Activated CD8-positive, alpha-beta memory T cell treated with anti-CD3 and anti-CD28 coated beads, Interleukin-2, amount 50 U/mL, for 24 hours (primary cell): ENCODE measurements at regions not wholly inside any gene's neighbourhood (a gene's known extent, or its start where the extent isn't known, plus 50 kb on each side); places are given as distances from the start of the nearest gene placed in this dataset.

Experiments
- DNase-seq: peaks from one replicate; pipeline ENCODE4 v3.0.0-alpha.2; 2020; ENCODE audit errors: extremely low read depth

- DNase-seq: no peak
Observed at GRCh38 chr3:72401005-72401545, 447.2 kb downstream of the SHQ1 start.

DNA sequence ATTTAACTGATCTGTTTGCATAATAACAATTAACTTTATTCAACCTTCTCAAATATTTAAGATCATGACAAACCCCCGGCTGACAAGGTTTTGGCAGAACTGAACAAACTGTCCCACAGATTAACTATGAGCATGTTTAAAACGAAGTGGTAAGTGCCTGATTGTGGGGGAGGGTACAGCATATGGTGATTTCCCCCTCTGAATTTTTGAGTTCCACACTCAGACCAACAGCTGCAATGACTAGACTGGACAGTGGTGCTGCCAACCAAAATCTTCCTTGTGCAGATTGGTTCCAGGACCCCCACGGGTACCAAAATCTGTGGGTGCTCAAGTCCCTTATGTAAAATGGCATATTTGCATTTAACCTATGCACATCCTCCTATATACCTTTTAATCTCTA lies 449.5 kb downstream of the SHQ1 start:
- DNase-seq: no peak

DNA sequence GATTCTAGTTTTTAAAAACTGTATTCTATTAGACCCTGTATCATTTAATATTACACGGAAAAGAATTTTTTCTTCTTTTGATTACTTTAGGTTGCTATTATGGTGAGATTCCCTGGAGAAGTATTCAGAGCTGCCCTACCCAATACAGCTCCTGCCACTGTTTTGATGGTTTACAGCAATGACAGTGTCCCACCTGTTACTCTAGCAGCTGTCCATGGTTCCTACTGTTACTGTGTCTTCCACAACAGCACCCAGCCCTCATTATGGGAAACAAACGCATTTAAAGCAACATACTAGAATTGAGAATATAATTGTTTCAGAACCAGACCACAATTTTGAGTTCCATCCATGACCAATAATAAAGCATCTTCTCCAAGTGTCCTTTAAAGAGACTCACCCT lies 450.7 kb downstream of the SHQ1 start:
- DNase-seq: no peak

DNA sequence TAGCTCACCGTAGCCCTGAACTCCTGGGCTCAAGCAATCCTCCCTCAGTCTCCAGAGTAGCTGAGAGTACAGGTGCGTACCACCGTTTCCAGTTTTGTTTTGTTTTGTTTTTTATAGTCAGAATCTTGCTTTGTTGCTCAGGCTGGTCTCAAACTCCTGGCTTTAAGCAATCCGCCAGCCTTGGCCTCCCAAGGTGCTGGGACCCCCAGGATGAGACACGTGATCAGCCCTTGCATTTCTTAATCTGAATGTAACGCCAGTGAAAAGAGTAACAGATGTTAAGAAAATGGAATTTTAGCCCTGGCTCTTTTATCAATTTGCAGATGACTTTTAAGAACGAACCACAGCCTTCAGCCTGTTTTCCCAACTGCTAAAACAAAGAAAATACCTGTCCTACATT lies 451.3 kb downstream of the SHQ1 start:
- no peak for DNase-seq

DNA sequence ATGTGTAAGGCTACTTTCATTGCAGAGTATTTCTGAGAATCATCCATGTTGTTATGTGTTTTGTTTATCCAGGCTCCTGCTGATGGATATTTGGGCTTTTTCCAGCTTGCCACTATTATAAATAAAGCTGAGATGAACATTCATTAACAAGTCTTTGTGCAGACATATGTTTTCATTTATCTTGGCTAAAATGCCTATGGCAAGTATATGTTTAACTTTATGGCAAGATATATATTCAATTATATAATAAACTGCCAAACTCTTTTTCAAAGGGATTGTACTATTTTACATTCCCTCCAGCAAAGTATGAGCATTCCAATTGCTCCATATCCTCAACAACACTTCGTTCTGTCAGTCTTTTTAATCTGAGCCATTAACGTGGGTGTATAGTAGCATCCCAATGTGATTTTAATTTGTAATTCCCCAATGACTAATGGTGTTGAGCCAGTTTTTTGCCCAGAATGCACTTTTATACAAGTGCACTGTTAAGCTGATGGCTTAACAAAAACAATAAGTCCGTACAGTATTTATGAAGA lies 452.4 kb downstream of the SHQ1 start:
- DNase-seq: no peak

- no peak for DNase-seq
Observed at GRCh38 chr3:72393455-72393854, 454.8 kb downstream of the SHQ1 start.

- DNase-seq: no peak
Observed at GRCh38 chr3:72391659-72392058, 456.6 kb downstream of the SHQ1 start.

GRCh38 chr3:72390841-72391240 lies 457.4 kb downstream of the SHQ1 start:
- DNase-seq: no peak

DNA sequence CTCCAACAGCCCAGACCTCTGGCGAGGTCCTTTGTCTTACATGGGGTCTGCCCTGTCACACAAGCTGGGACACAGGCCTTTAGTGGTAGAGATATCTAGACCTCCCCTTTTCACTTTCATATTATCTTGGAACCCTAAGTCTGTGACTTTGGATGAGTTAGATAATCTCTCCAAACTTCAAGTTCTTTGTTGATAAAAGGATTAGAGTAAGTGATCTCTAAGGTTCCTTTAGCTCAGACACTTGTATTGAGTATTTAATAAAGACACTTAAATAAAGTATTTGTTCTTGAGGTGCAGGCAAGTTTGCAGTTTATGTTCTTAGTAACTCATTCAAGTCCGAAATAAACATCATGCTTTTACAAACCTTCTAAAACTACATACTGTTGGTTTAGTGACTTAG lies 459.6 kb downstream of the SHQ1 start:
- no peak for DNase-seq

DNA sequence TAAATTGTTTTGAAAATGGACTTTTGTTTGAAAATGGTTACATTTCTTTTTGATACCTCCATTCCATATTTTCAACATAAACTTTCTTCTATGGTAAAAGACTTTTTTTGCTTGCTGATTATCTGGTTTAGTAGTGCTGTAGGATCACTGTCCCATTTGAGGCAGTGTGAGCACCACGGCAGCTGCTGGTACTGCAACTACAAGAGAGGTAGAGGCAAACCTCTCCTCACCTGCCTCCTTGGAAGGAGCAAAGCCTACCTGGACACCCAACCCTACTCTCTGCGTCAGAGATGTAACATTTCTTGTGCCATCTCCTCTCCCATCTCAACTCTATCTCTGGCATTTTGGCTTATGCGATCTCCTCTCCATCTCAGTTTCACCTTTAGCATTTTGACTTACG lies 460.1 kb downstream of the SHQ1 start:
- no peak for DNase-seq

- DNase-seq: no peak
Observed at GRCh38 chr3:72386327-72387000, 461.8 kb downstream of the SHQ1 start.

- DNase-seq: no peak
Observed at GRCh38 chr3:72385167-72385566, 463.1 kb downstream of the SHQ1 start.

DNA sequence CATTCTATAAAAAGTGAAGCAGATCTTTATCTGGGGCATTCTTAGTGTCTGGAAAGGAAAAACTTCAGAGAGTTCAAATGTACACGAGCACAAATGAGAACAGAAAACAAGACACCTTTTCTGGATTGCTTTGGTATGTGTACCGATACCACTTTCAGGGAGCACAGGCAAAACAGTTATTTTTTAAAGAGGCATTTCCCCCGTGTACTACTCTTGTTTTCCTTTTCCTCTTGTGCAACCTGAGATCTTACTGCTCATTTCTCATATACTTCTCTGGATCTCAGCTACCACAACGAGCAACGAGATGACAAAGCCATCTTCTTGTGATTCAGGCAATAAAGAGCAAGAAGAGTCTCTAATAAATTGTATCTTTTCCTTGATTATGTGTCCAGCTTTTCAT lies 463.6 kb downstream of the SHQ1 start:
- no peak for DNase-seq

GRCh38 chr3:72383883-72384282 lies 464.4 kb downstream of the SHQ1 start:
- no peak for DNase-seq

GRCh38 chr3:72383230-72383629 lies 465.0 kb downstream of the SHQ1 start:
- no peak for DNase-seq

GRCh38 chr3:72382460-72382859 lies 465.8 kb downstream of the SHQ1 start:
- no peak for DNase-seq

- DNase-seq: no peak
Observed at GRCh38 chr3:72381584-72381983, 466.7 kb downstream of the SHQ1 start.

GRCh38 chr3:72380711-72381493 lies 467.3 kb downstream of the SHQ1 start:
- DNase-seq: no peak

DNA sequence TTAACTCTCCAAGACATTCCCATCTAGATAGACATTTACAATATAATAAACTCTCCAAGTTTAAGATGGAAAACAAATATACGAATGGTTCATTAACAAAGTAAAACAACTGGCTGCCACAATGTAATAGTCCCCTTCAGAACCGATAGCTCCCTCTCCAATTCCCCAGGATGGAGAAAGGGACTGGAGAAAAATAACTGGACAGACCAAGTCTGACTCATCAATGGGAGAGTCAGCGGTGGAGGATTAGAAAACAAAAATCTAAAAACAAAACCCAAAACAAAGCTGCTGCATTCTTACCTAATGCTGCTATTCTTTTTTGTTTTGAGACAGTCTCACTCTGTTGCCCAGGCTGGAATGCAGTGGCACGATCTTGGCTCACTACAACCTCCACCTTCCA lies 468.1 kb downstream of the SHQ1 start:
- DNase-seq: no peak

DNA sequence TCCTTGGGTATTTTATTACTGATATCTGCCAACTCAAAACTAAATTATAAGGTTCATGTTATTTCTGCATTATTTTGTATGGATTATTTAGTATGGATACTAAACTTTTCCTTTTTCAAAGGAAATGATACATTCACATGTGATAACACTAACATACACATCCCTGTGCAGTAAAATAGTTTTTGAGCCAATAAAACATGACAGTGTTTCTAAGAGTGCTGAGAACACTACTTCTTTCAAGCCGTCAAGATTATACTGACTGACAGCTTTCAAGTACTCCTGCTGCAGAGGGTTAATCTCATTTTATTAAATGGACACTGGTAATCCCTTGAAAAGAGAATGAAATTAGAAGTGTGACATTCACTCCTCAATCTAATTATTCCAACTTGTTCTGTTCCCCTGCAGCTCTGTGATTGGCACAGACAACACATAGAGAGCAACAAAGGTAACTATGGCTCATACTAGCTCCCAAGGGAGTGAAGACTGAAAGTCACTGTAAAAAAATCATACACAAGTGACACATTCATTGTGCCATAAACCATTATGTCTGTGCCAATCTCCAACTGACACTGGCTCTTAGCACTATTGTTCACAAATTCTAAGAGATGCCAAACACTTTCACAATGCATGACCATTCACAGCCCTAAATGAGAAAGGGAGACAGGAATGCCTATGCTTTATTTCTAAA lies 468.6 kb downstream of the SHQ1 start:
- no peak for DNase-seq

DNA sequence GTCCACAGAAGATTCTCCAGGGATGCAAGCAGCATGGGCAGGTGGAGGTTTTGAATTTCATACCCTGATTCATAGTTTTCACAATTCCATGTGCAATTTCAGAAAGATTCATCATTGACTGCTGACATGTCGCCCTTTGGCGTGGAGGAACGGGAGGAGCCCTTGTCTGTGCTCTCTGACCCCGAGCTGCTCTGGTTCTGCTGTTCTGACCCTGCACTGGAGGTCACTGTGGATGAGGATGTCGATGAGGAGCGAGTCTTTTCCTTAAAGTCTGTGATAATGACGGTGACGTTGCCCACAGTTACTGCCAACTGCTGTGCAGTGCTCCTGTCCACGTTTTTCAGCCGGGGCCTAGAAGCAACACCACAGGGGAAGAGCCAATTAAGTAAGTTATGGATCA lies 470.0 kb downstream of the SHQ1 start:
- DNase-seq: no peak

DNA sequence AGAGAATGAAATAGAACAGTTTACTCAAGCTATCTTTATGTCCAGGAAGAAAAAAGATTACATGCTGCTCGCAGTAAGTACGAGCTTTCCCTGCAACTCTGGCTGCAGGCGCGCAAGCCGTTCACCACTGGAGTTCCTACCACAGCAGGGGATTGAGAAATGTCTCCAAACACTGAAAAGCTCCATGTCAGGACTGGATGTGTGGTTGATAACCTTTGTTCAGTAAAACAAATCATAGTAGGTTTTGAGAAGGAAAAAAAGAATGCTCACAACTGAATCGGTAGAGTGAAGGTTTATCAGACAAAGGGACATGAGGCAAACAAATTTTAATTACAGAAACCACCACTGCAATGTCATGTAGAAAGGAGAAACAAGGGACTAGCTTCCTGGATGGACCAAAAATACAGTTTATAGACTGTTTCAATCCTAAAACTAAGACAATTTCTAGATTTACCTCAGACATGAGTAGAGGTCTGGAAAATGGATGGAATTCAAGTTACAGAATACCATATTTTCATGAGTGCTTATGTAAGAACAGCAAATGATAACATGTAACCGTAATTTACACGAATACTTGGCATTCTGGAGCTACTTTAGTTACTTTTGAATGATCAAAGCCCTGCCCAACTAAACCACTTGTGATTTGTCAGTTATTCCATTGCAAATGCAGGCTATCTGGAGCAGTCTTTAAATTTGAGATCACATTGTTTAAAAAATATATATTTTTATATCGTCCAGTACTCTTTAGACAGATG lies 471.1 kb downstream of the SHQ1 start:
- no peak for DNase-seq
